Fibroblast of lung (primary cell): ENCODE measurements at regions not wholly inside any gene's neighbourhood (a gene's known extent, or its start where the extent isn't known, plus 50 kb on each side); places are given as distances from the start of the nearest gene placed in this dataset.
A peak's percentile ranks its signal among the peaks of the same experiment; 100 is the strongest.

Source experiments
- DNase-seq, 2 donors: peaks; one replicate each; pipeline versions ENCODE4 v3.0.0 to v3.0.0-alpha.2; 2010; ENCODE audit warnings: low read depth in 2 of 2
- H2AFZ ChIP-seq: 2 replicates; pipeline ENCODE4 v1.5.1; 2012; ENCODE audit warnings: low read length, control low read depth, inconsistent platforms
- H3K27ac ChIP-seq: 2 replicates; pipeline ENCODE4 v1.5.1; 2011; ENCODE audit warnings: low read length, control low read depth; ENCODE audit not compliant: insufficient read depth
- H3K27me3 ChIP-seq: 2 replicates; pipeline ENCODE4 v1.5.1; 2011; ENCODE audit warnings: mild to moderate bottlenecking, low read length; ENCODE audit not compliant: control insufficient read depth, insufficient read depth
- H3K36me3 ChIP-seq: 2 replicates; pipeline ENCODE4 v1.5.1; 2011; ENCODE audit warnings: low read length; ENCODE audit not compliant: control insufficient read depth, insufficient read depth
- H3K4me1 ChIP-seq: 2 replicates; pipeline ENCODE4 v1.5.1; 2011; ENCODE audit warnings: low read length; ENCODE audit not compliant: control insufficient read depth, insufficient read depth; ENCODE audit errors: extremely low read depth
- H3K4me2 ChIP-seq: 2 replicates; pipeline ENCODE4 v1.5.1; 2011; ENCODE audit warnings: low read length, control low read depth; ENCODE audit not compliant: insufficient read depth; ENCODE audit errors: extremely low read depth
- H3K4me3 ChIP-seq, 4 experiments: fragments of 200-600 bp in 1 of 4; sonication (generic) in 1 of 4; replicated peaks in 1 of 4; 2 replicates each; pipeline ENCODE4 v1.5.1; 2011 to 2016; ENCODE audit warnings: low read length in 4 of 4, low read depth in 3 of 4, mild to moderate bottlenecking in 3 of 4, control low read depth in 2 of 4, inconsistent platforms in 1 of 4, mixed read lengths in 1 of 4; ENCODE audit not compliant: insufficient read depth in 1 of 4; ENCODE audit errors: control extremely low read depth in 1 of 4
- H3K79me2 ChIP-seq: 2 replicates; pipeline ENCODE4 v1.5.1; 2012; ENCODE audit warnings: mild to moderate bottlenecking, low read length, inconsistent platforms; ENCODE audit not compliant: control insufficient read depth, insufficient read depth
- H3K9ac ChIP-seq: 2 replicates; pipeline ENCODE4 v1.5.1; 2011; ENCODE audit warnings: mild to moderate bottlenecking, low read length, control low read depth; ENCODE audit not compliant: insufficient read depth
- H3K9me3 ChIP-seq: 2 replicates; pipeline ENCODE4 v1.5.1; 2012; ENCODE audit warnings: low read depth, low read length; ENCODE audit not compliant: control insufficient read depth, insufficient read depth
- H4K20me1 ChIP-seq: 2 replicates; pipeline ENCODE4 v1.5.1; 2011; ENCODE audit warnings: low read length; ENCODE audit not compliant: control insufficient read depth, insufficient read depth; ENCODE audit errors: extremely low read depth
- CTCF ChIP-seq, 2 donors: IDR thresholded peaks in 1 of 2; conservative IDR thresholded peaks in 1 of 2; 1 replicate in 1 of 2; 2 replicates in 1 of 2; pipeline ENCODE4 v1.5.1; 2011 to 2012; ENCODE audit warnings: low read length in 2 of 2, control low read depth in 1 of 2, inconsistent platforms in 1 of 2, low read depth in 1 of 2, mild to moderate bottlenecking in 1 of 2
- EZH2 ChIP-seq: IDR thresholded peaks from 2 replicates; pipeline ENCODE4 v1.5.1; 2012; ENCODE audit warnings: low read length, control low read depth, mild to moderate bottlenecking; ENCODE audit errors: missing control alignments

DNA sequence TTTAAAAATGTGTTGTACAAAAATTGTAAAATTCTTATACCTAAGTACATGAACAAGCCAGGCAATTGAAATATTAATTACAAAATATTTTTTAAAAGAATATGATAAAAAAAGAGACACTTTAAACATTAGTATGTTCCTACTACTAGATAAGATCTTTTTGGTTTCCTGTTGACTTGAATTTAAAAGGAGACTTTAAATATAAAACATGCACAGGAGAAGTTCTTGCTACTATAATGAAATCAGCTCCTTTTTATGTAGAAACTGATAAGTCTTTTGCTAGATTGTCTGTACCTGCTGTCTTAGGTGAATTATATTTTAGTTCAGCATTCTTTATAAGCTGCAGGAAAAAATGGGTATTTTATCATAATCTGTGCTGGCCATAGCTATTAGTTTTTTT is 140.2 kb downstream of the TNFSF13B start:
- H3K4me2 ChIP-seq = no peak overlapping the region
- H3K36me3 ChIP-seq = no peaks in the 10 kb centered on the region
- DNase-seq = no peak
- H4K20me1 ChIP-seq = no peaks in the 10 kb centered on the region
- H3K4me3 ChIP-seq = no peak overlapping the region
- H3K79me2 ChIP-seq = no peaks in the 10 kb centered on the region
- no peaks in the 10 kb centered on the region for H3K9me3 ChIP-seq
- no peaks in the 10 kb centered on the region for H3K4me1 ChIP-seq
- no peak overlapping the region for H2AFZ ChIP-seq
- H3K27me3 ChIP-seq = no peaks in the 10 kb centered on the region
- no peak overlapping the region for H3K9ac ChIP-seq
- H3K27ac ChIP-seq = no peak overlapping the region
- TF ChIP-seq EZH2 (no peak), CTCF (conservative IDR thresholded peaks at IDR 0.05 in 1 of 2, IDR thresholded peaks at IDR 0.05 in 1 of 2; ENCODE audit: low read depth in 1 of 2, low read length in 2 of 2) (no peak)

DNA sequence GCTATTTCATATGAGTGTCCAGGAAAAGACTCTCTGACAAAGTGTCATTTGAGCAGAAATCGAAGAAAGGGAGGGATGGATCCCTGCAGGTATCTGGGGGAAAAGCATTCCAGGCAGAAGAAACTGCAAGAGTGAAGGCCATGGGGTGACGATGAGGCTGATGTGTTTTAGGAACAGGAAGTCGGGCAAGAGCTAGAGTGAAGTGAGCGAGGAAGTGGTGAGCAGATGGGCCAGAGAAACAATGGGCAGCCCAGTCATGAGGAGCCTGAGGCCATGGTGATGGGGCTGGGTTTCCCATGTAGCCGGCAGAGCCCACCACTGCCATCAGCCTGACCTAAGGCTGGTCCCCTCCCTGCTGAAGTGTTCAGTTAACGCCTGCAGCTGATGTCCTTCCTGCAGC is 150.2 kb downstream of the TNFSF13B start:
- Histone ChIP-seq H3K79me2 (no peaks in the 10 kb centered on the region), H3K4me1 (no peaks in the 10 kb centered on the region), H3K4me3 (no peak overlapping the region), H3K9me3 (no peaks in the 10 kb centered on the region), H3K27ac (no peak overlapping the region), H4K20me1 (no peaks in the 10 kb centered on the region), H3K36me3 (no peaks in the 10 kb centered on the region), H3K4me2 (no peak overlapping the region), H3K27me3 (no peaks in the 10 kb centered on the region), H3K9ac (no peak overlapping the region), H2AFZ (no peak overlapping the region)
- DNase-seq = no peak
- TF ChIP-seq EZH2 (no peak), CTCF (conservative IDR thresholded peaks at IDR 0.05 in 1 of 2, IDR thresholded peaks at IDR 0.05 in 1 of 2; ENCODE audit: low read depth in 1 of 2, low read length in 2 of 2) (no peak)

DNA sequence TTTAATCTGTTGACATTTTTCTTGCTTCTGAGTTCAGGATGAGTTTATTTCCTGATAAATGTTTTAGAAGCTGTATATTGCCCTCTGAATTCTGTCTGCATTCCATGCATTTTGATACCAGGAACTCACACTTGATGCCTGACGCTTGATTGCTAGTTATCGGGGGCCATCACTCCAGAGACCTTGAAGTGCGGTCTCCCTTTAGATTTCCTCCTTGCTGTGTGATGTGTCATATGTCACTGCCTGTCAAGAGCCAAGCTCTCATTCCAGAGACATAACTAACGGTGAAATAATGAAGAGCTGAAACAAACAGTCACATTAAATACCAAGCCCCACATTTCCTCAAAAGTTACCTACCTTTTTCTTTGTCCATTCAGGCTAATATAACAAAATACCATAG is 155.5 kb downstream of the TNFSF13B start:
- H3K36me3 ChIP-seq = no peaks in the 10 kb centered on the region
- no peaks in the 10 kb centered on the region for H4K20me1 ChIP-seq
- no peaks in the 10 kb centered on the region for H3K79me2 ChIP-seq
- no peak overlapping the region for H2AFZ ChIP-seq
- H3K4me1 ChIP-seq = no peaks in the 10 kb centered on the region
- no peak overlapping the region for H3K27ac ChIP-seq
- DNase-seq = peak; percentile 2 to 41
- H3K9me3 ChIP-seq = no peaks in the 10 kb centered on the region
- H3K9ac ChIP-seq = no peak overlapping the region
- H3K4me2 ChIP-seq = no peak overlapping the region
- no peak overlapping the region for H3K4me3 ChIP-seq
- no peaks in the 10 kb centered on the region for H3K27me3 ChIP-seq
- TF ChIP-seq EZH2 = no peak
- no peak for TF ChIP-seq CTCF (conservative IDR thresholded peaks at IDR 0.05 in 1 of 2, IDR thresholded peaks at IDR 0.05 in 1 of 2; ENCODE audit: low read depth in 1 of 2, low read length in 2 of 2)
